ENCODE measurements at regions not wholly inside any gene's neighbourhood (a gene's known extent, or its start where the extent isn't known, plus 50 kb on each side); places are given as distances from the start of the nearest gene placed in this dataset.
A peak's percentile ranks its signal among the peaks of the same experiment; 100 is the strongest.
"Not testable (repeated sequence)": the region's sequence is repeated elsewhere in the genome, so short reads cannot be mapped to it uniquely, and the experiment has no call there.

- DNase-seq (ENCODE audit: low read depth), result no peak
- in situ Hi-C loops (cut with HindIII; ENCODE audit: low pct_unique_long_range_greater_than_20kb, low sequenced_read_pairs), result no loop called here
These were observed 74.1 kb downstream of the SLC35B3 start for GRCh38 chr6:8361259-8361658.

DNA sequence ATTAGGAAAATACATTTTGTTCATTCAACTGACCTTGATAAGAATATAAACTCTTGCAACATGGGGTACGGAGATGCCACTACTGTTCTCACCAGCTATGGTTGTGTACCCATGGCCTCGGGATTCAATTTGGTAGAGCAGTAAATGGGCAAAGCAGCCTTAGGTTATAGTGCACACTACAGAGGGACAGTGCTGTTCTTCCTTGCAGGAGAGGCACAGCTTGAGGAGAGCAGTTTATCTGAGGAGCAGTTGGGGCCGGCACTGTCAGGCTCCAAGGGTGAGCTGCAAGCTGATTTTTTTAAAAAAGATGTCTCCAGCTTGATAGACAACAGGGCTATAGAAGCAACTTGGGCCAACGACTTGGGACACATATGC, 82.4 kb downstream of the SLC35B3 start:
- in situ Hi-C loops (cut with HindIII; ENCODE audit: low pct_unique_long_range_greater_than_20kb, low sequenced_read_pairs), result no loop called here
- DNase-seq (ENCODE audit: low read depth), result no peak

DNA sequence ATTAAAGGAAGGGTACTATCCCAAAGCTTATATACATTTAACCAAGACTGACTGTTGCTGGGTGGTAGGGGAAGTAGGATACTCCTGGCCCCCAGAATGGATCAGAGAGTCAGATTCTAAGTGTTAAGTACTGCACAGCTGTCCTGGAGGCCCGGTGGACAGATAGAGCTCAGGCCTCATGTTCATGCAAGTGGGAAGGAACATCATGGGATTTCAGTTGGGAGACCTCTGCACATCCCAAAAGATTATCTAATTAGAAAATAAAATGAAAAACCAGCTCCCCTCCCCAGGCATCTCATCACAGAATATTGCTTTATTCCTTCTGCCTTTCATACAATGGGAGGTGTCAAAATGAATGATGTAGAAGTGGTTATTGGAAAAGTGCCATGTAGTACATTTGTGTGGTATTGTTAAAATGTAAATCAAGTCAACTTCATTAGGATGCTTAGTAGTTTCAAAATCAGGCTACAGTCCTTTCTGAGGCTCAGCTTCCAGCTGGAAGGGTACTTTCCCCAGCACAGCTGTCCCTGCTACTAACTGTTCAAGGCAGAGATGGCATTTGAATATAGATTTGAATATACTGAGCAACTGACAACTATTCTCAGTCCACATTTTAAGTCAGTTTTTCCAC, 82.9 kb downstream of the SLC35B3 start:
- in situ Hi-C loops (cut with HindIII; ENCODE audit: low pct_unique_long_range_greater_than_20kb, low sequenced_read_pairs), result no loop called here
- no peak for DNase-seq (ENCODE audit: low read depth)

- in situ Hi-C loops (cut with HindIII; ENCODE audit: low pct_unique_long_range_greater_than_20kb, low sequenced_read_pairs), result no loop called here
- no peak for DNase-seq (ENCODE audit: low read depth)
These were observed 91.7 kb downstream of the SLC35B3 start for GRCh38 chr6:8343600-8343999.

- in situ Hi-C loops (cut with HindIII; ENCODE audit: low pct_unique_long_range_greater_than_20kb, low sequenced_read_pairs), result no loop called here
- DNase-seq (ENCODE audit: low read depth), result no peak
These were observed 93.0 kb downstream of the SLC35B3 start for GRCh38 chr6:8342241-8342819.

DNA sequence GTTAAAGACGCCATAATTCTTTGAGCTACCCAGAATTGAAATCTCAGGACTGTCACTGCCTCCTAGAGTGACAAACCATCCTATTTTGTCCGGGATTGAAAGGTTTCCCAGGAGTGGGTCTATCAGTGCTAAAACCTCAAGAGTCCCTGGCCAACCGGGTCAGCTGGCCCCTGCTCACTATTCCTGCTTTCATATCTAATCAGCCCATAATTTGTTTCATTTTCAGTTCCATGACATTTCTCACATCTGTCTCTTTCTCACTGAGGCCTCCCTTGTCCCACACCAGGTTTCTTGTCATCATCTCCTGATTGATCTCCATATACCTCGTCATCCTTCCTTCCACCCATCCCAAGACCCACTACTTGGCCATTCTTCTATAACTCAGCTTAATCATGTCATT, 98.2 kb downstream of the SLC35B3 start:
- no peak for DNase-seq (ENCODE audit: low read depth)
- in situ Hi-C loops (cut with HindIII; ENCODE audit: low pct_unique_long_range_greater_than_20kb, low sequenced_read_pairs), result no loop called here

- in situ Hi-C loops (cut with HindIII; ENCODE audit: low pct_unique_long_range_greater_than_20kb, low sequenced_read_pairs), result no loop called here
- no peak for DNase-seq (ENCODE audit: low read depth)
These were observed 98.8 kb downstream of the SLC35B3 start for GRCh38 chr6:8336406-8337057.

DNA sequence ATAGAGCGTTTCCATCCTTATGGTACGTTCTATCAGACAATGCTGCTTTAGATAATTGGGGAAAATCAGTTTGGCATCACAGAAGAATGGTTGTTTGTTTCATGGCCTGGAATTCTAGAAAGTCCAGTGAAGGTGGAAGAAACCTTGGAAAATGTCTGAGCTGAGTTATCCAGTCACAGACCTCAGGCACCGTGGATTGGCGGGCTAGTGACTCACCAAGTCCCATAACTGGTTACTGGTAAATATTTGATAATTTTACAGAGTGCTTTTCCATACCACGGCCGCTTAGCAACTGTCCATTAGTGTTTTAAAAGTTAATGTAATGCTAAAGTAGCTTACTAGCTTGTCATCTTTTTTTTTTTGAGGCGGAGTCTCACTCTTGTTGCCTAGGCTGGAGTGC, 99.4 kb downstream of the SLC35B3 start:
- in situ Hi-C loops (cut with HindIII; ENCODE audit: low pct_unique_long_range_greater_than_20kb, low sequenced_read_pairs), result no loop called here
- peak; percentile 10 for DNase-seq (ENCODE audit: low read depth)

GRCh38 chr6:8335381-8335780, 100.0 kb downstream of the SLC35B3 start:
- DNase-seq (ENCODE audit: low read depth), result no peak
- in situ Hi-C loops (cut with HindIII; ENCODE audit: low pct_unique_long_range_greater_than_20kb, low sequenced_read_pairs), result no loop called here

GRCh38 chr6:8334113-8334512, 101.2 kb downstream of the SLC35B3 start:
- in situ Hi-C loops (cut with HindIII; ENCODE audit: low pct_unique_long_range_greater_than_20kb, low sequenced_read_pairs), result no loop called here

DNA sequence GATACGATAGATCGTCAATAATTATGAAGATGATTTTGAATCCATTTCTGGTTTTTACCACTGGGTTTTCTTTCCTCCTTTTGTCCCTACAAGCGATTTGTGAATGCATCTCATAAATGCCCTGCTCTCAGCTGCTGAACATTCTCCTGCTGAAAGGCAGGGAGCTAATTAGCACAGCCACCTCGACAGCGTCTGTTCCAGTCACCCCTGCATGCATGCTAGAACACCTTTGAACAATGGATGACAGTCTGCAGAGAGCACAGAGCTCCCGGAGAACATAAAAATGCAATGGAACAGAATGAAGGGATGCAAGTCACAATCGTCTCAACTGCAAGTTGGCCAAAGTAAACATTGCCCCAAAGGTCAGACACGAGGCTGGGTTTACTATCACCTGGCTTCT, 105.8 kb downstream of the SLC35B3 start:
- in situ Hi-C loops (cut with HindIII; ENCODE audit: low pct_unique_long_range_greater_than_20kb, low sequenced_read_pairs), result no loop called here
- DNase-seq (ENCODE audit: low read depth), result no peak

More at GRCh38 chr6:8334113-8334512, 101.2 kb downstream of the SLC35B3 start:
- no peak for DNase-seq (ENCODE audit: low read depth)

- no peak for DNase-seq (ENCODE audit: low read depth)
- in situ Hi-C loops (cut with HindIII; ENCODE audit: low pct_unique_long_range_greater_than_20kb, low sequenced_read_pairs), result no loop called here
These were observed 109.6 kb downstream of the SLC35B3 start for GRCh38 chr6:8325743-8326142.

- in situ Hi-C loops (cut with HindIII; ENCODE audit: low pct_unique_long_range_greater_than_20kb, low sequenced_read_pairs), result no loop called here
- DNase-seq (ENCODE audit: low read depth), result no peak
These were observed 112.7 kb downstream of the SLC35B3 start for GRCh38 chr6:8322659-8323058.

- in situ Hi-C loops (cut with HindIII; ENCODE audit: low pct_unique_long_range_greater_than_20kb, low sequenced_read_pairs), result no loop called here
- no peak for DNase-seq (ENCODE audit: low read depth)
These were observed 113.5 kb downstream of the SLC35B3 start for GRCh38 chr6:8321671-8322404.

DNA sequence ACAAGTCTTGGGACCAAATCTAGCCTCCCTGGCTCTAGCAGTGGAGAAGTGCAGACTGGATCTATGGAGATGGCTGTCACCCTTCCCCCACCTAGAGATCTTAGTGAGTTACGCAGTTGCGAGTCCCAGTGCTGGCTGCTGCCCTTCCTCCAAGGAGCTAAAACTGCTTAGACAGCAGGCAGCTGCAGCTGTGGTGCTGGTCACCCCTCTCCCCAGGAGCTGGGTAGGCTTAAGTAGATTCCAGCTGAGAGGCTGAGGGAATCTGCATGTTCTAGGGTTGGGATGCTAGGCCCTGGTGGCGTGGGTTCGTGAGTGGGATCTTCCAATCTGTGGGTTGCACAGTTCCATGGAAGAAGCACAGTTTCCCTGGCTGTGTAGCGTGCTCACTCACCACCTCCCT, 120.2 kb downstream of the SLC35B3 start:
- DNase-seq (ENCODE audit: low read depth), result no peak
- in situ Hi-C loops (cut with HindIII; ENCODE audit: low pct_unique_long_range_greater_than_20kb, low sequenced_read_pairs), result no loop called here

DNA sequence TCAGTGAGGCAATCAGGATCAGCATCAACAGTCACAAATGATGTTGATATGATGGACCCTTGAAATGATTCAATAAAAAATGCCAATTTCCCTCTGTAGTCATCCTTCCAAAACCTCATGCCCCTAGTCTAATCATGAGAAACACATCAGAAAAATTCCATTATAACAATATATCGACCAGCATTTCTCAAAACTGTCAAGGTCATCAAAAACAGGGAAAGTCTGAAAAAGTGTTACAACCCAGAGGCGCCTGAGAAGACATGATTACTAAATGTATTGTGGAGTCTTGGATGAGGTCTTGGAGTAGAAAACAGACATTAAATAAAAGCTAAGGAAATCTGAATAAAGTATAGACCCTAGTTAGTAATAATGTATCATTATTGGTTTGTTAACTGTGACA, 133.8 kb downstream of the SLC35B3 start:
- in situ Hi-C loops (cut with HindIII; ENCODE audit: low pct_unique_long_range_greater_than_20kb, low sequenced_read_pairs), result no loop called here
- no peak for DNase-seq (ENCODE audit: low read depth)

- in situ Hi-C loops (cut with HindIII; ENCODE audit: low pct_unique_long_range_greater_than_20kb, low sequenced_read_pairs), result no loop called here
- no peak for DNase-seq (ENCODE audit: low read depth)
These were observed 136.3 kb downstream of the SLC35B3 start for GRCh38 chr6:8299034-8299433.

DNA sequence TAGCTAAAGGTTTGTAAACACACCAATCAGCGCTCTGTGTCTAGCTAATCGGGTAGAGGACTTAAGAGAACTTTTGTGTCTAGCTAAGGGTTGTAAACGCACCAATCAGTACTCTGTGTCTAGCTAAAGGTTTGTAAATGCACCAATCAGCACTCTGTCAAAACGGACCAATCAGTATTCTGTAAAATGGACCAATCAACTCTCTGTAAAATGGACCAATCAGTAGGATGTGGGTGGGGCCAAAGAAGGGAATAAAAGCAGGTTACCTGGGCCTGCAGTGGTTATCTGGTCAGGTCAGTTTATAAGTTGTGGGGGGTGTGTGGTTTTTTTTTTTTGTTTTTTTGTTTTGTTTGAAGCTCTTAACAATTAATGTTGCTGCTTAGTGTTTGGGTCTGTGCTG, 152.4 kb downstream of the SLC35B3 start:
- DNase-seq (ENCODE audit: low read depth); in situ Hi-C loops (cut with HindIII; ENCODE audit: low pct_unique_long_range_greater_than_20kb, low sequenced_read_pairs): not testable (repeated sequence)

DNA sequence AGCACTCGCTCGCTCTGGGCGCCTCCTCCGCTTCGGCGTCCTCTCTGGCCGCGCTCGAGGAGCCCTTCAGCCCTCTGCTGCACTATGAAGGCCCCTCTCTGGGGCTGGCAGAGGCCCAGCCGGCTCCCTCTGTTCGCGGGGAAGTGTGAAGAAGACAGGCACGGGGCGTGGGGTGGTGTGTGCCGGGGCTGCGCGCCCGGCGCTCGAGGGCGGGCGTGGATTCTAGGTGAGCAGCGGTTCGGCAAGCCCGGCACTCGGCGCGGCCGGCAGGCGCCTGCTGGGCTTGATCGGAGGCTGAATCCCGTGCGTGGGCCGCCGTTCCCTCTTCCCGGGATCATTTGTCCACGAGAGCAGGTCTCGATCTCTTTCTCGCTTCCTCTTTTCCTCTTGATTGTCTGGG, 153.0 kb downstream of the SLC35B3 start:
- no peak for DNase-seq (ENCODE audit: low read depth)
- in situ Hi-C loops (cut with HindIII; ENCODE audit: low pct_unique_long_range_greater_than_20kb, low sequenced_read_pairs), result no loop called here

Measured in Caki2 (cell line).